ENCODE measurements at regions not wholly inside any gene's neighbourhood (a gene's known extent, or its start where the extent isn't known, plus 50 kb on each side); places are given as distances from the start of the nearest gene placed in this dataset.

DNA sequence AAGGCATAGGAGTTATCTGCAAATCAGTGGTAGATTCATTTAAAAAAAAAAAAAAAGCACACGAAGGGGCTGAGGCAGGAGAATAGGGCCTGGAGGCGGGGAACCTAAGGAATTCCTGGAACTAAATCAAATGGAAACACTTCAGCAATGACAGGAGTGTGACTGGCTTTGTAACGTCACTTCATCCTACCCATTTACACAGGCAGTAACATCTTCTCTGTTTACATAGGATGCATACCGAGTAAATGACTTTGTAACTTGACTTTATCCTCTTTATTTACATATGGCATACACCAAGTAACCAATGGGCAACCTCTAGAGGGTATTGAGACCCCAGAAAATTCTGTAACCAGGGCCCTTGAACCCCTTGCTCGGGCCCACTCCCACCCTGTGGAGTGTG is 56.4 kb upstream of the IYD start:
- TF ChIP-seq, protein P1, sequence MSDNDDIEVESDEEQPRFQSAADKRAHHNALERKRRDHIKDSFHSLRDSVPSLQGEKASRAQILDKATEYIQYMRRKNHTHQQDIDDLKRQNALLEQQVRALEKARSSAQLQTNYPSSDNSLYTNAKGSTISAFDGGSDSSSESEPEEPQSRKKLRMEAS (IDR thresholded peaks at IDR 0.05; ENCODE audit: low read depth, low read length): no peak
- TF ChIP-seq, protein P2, sequence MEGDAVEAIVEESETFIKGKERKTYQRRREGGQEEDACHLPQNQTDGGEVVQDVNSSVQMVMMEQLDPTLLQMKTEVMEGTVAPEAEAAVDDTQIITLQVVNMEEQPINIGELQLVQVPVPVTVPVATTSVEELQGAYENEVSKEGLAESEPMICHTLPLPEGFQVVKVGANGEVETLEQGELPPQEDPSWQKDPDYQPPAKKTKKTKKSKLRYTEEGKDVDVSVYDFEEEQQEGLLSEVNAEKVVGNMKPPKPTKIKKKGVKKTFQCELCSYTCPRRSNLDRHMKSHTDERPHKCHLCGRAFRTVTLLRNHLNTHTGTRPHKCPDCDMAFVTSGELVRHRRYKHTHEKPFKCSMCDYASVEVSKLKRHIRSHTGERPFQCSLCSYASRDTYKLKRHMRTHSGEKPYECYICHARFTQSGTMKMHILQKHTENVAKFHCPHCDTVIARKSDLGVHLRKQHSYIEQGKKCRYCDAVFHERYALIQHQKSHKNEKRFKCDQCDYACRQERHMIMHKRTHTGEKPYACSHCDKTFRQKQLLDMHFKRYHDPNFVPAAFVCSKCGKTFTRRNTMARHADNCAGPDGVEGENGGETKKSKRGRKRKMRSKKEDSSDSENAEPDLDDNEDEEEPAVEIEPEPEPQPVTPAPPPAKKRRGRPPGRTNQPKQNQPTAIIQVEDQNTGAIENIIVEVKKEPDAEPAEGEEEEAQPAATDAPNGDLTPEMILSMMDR (IDR thresholded peaks at IDR 0.05; ENCODE audit: low read depth, low read length): no peak
- no peak for TF ChIP-seq POLR2A (IDR thresholded peaks at IDR 0.05; ENCODE audit: extremely low read depth, insufficient read length)
- TF ChIP-seq MYC (IDR thresholded peaks at IDR 0.05; ENCODE audit: low read depth, low read length): no peak

Measured in NB4 (cell line).